Ascending aorta (tissue), 2 donors: ENCODE measurements at regions not wholly inside any gene's neighbourhood (a gene's known extent, or its start where the extent isn't known, plus 50 kb on each side); places are given as distances from the start of the nearest gene placed in this dataset.
A peak's percentile ranks its signal among the peaks of the same experiment; 100 is the strongest.

ENCODE experiments used
- DNase-seq, 2 donors: peaks; one replicate each; pipeline ENCODE4 v3.0.0-alpha.2; 2019; ENCODE audit warnings: low spot score in 2 of 2
- H3K27ac ChIP-seq, 2 donors: fragments of 200-600 bp; sonication (generic); one replicate each; pipeline ENCODE4 v1.5.1; 2016 to 2017; ENCODE audit warnings: mild to moderate bottlenecking in 1 of 2
- H3K27me3 ChIP-seq: fragments of 200-600 bp; sonication (generic); one replicate; pipeline ENCODE4 v1.5.1; 2017
- H3K36me3 ChIP-seq, 2 donors: fragments of 200-600 bp; sonication (generic); one replicate each; pipeline ENCODE4 v1.5.1; 2016
- H3K4me1 ChIP-seq, 2 donors: fragments of 200-600 bp; sonication (generic); one replicate each; pipeline ENCODE4 v1.5.1; 2016 to 2017; ENCODE audit warnings: mild to moderate bottlenecking in 1 of 2
- H3K4me3 ChIP-seq, 2 donors: fragments of 200-600 bp; sonication (generic); one replicate each; pipeline ENCODE4 v1.5.1; 2016 to 2017; ENCODE audit warnings: mild to moderate bottlenecking in 1 of 2
- H3K9me3 ChIP-seq, 2 donors: fragments of 200-600 bp; sonication (generic); one replicate each; pipeline ENCODE4 v1.5.1; 2016
- CTCF ChIP-seq, 3 experiments: fragments of 200-600 bp in 2 of 3; fragments of 450-650 bp in 1 of 3; sonication (generic) in 2 of 3; IDR thresholded peaks; one replicate each; pipeline ENCODE4 v1.5.1; 2016 to 2019; ENCODE audit warnings: antibody characterized with exemption in 3 of 3, mild to moderate bottlenecking in 1 of 3, moderate library complexity in 1 of 3
- intact Hi-C: fragments of 100-400 bp; cut with DNase I; formaldehyde crosslinking; loops from one replicate; pipeline ENCODE4 v1.15.1; 2023

GRCh38 chr2:176664478-176664877, 395.2 kb downstream of the MTX2 start:
- H3K4me1 ChIP-seq: peaks cover 0 to 1% of the 10 kb centered on the region in 2 donors
- intact Hi-C loops: no loop called here

DNA sequence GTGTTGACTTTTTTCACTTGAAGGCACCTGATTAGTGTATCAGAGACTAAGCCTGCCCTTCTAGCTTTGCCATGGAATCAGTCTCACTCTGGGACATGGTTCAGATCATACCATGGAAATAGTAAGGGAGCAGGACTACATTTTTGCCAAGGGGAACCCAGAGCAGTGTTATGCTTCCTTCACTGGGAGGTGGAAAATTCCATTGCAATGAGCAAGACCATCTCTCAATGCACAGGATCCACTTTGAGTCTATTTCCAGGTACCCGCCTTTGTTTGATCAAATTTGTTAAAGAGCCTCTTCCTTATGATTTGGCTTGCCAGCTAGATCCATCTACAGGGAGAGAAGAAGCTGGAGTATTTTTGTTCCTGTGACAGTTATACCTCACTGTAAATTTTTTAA, 395.8 kb downstream of the MTX2 start:
- H3K4me3 ChIP-seq: no peak overlapping the region
- H3K27me3 ChIP-seq: no peaks in the 10 kb centered on the region
- H3K27ac ChIP-seq: no peak overlapping the region
- peaks cover 0 to 3% of the 10 kb centered on the region in 2 donors for H3K4me1 ChIP-seq
- no peaks in the 10 kb centered on the region for H3K36me3 ChIP-seq
- TF ChIP-seq CTCF (IDR thresholded peaks at IDR 0.05): no peak
- DNase-seq: no peak
- no peaks in the 10 kb centered on the region for H3K9me3 ChIP-seq
- intact Hi-C loops: no loop called here

More at GRCh38 chr2:176664478-176664877, 395.2 kb downstream of the MTX2 start:
- TF ChIP-seq CTCF (IDR thresholded peaks at IDR 0.05): no peak
- Histone ChIP-seq H3K27me3 (no peaks in the 10 kb centered on the region), H3K27ac (no peak overlapping the region), H3K4me3 (no peak overlapping the region), H3K36me3 (no peaks in the 10 kb centered on the region), H3K9me3 (no peaks in the 10 kb centered on the region)
- no peak for DNase-seq

- Histone ChIP-seq H3K9me3 (no peaks in the 10 kb centered on the region), H3K27me3 (no peaks in the 10 kb centered on the region), H3K36me3 (no peaks in the 10 kb centered on the region), H3K4me1 (peaks cover 0 to 3% of the 10 kb centered on the region in 2 donors), H3K4me3 (no peak overlapping the region), H3K27ac (peak overlapping the region; percentile 44 to 67)
- no peak for DNase-seq
- intact Hi-C loops: no loop called here
- no peak for TF ChIP-seq CTCF (IDR thresholded peaks at IDR 0.05)
Observed at GRCh38 chr2:176668912-176669311, 399.7 kb downstream of the MTX2 start.

- Histone ChIP-seq H3K4me1 (peaks cover 0 to 3% of the 10 kb centered on the region in 2 donors), H3K9me3 (no peaks in the 10 kb centered on the region), H3K36me3 (no peaks in the 10 kb centered on the region), H3K27me3 (no peaks in the 10 kb centered on the region), H3K4me3 (no peak overlapping the region), H3K27ac (peak overlapping the region; percentile 44 to 67)
- intact Hi-C loops: no loop called here
- TF ChIP-seq CTCF (IDR thresholded peaks at IDR 0.05): no peak
- no peak for DNase-seq
Observed at GRCh38 chr2:176669398-176670174, 400.3 kb downstream of the MTX2 start.

DNA sequence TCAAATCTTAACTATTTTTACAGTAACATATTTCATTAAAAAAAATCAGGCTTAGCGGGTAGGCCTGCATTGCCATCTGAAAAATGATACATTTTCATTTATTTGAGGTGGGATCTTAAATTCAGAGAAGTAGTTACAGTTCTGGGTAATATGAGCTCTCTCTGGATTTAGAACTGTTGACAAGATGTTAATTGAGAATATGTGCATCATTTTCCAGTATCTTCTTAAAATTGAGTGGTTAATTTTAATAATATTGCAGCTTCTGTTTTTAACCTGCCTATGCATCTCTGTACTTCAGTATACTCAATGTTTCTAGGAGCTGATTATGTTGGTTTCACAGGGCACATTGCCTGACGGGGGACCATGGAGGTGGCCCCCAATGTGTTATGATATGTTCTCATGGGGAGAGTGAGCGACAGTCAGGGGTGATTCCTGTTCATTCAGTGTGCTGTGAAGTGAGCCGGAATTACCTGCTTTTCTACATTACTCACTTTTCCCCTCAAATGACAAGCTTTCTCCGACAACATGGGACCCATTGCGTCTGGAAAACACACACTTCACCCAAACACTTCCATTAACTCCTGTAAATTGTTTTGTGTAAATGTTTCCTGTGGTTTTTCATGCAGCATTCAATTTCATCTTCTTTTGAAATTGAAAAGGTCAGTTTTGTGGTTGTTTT, 406.2 kb downstream of the MTX2 start:
- Histone ChIP-seq H3K4me1 (no peaks in the 10 kb centered on the region), H3K27ac (no peak overlapping the region), H3K9me3 (no peaks in the 10 kb centered on the region), H3K4me3 (no peak overlapping the region), H3K36me3 (no peaks in the 10 kb centered on the region), H3K27me3 (no peaks in the 10 kb centered on the region)
- intact Hi-C loops: no loop called here
- no peak for TF ChIP-seq CTCF (IDR thresholded peaks at IDR 0.05)
- no peak for DNase-seq
